ENCODE measurements at regions not wholly inside any gene's neighbourhood (a gene's known extent, or its start where the extent isn't known, plus 50 kb on each side); places are given as distances from the start of the nearest gene placed in this dataset.

- DNase-seq (ENCODE audit: low spot score), result no peak
- H3K27ac Mint-ChIP-seq, result no peak overlapping the region
- no peak overlapping the region for H3K4me3 Mint-ChIP-seq
- no peaks in the 10 kb centered on the region for H3K27me3 Mint-ChIP-seq (ENCODE audit: low read depth)
- H3K9me3 Mint-ChIP-seq, result peaks cover 11% of the 10 kb centered on the region
- H3K36me3 Mint-ChIP-seq (ENCODE audit: low read depth), result no peaks in the 10 kb centered on the region
- H3K4me1 Mint-ChIP-seq (ENCODE audit: low read depth), result no peaks in the 10 kb centered on the region
Observed at GRCh38 chr11:26204101-26204500, 127.8 kb upstream of the ANO3 start.

GRCh38 chr11:26204839-26205238, 127.1 kb upstream of the ANO3 start:
- H3K27ac Mint-ChIP-seq, result no peak overlapping the region
- no peak for DNase-seq (ENCODE audit: low spot score)
- H3K27me3 Mint-ChIP-seq (ENCODE audit: low read depth), result no peaks in the 10 kb centered on the region
- no peaks in the 10 kb centered on the region for H3K4me1 Mint-ChIP-seq (ENCODE audit: low read depth)
- H3K4me3 Mint-ChIP-seq, result no peak overlapping the region
- peaks cover 11% of the 10 kb centered on the region for H3K9me3 Mint-ChIP-seq
- no peaks in the 10 kb centered on the region for H3K36me3 Mint-ChIP-seq (ENCODE audit: low read depth)

- no peak for DNase-seq (ENCODE audit: low spot score)
Observed at GRCh38 chr11:26219183-26220117, 112.5 kb upstream of the ANO3 start.

GRCh38 chr11:26225646-26226045, 106.3 kb upstream of the ANO3 start:
- Mint-ChIP-seq H3K36me3 (ENCODE audit: low read depth) (no peaks in the 10 kb centered on the region), H3K9me3 (peaks cover 13% of the 10 kb centered on the region), H3K4me3 (no peak overlapping the region), H3K4me1 (ENCODE audit: low read depth) (no peaks in the 10 kb centered on the region), H3K27me3 (ENCODE audit: low read depth) (no peaks in the 10 kb centered on the region), H3K27ac (no peak overlapping the region)
- DNase-seq (ENCODE audit: low spot score), result no peak

More at GRCh38 chr11:26219183-26220117, 112.5 kb upstream of the ANO3 start:
- no peaks in the 10 kb centered on the region for H3K4me1 Mint-ChIP-seq (ENCODE audit: low read depth)
- H3K27me3 Mint-ChIP-seq (ENCODE audit: low read depth), result no peaks in the 10 kb centered on the region
- H3K9me3 Mint-ChIP-seq, result peaks cover 26% of the 10 kb centered on the region
- H3K27ac Mint-ChIP-seq, result no peak overlapping the region
- no peak overlapping the region for H3K4me3 Mint-ChIP-seq
- no peaks in the 10 kb centered on the region for H3K36me3 Mint-ChIP-seq (ENCODE audit: low read depth)

GRCh38 chr11:26227301-26227746, 104.6 kb upstream of the ANO3 start:
- H3K9me3 Mint-ChIP-seq, result no peaks in the 10 kb centered on the region
- H3K27me3 Mint-ChIP-seq (ENCODE audit: low read depth), result no peaks in the 10 kb centered on the region
- H3K4me1 Mint-ChIP-seq (ENCODE audit: low read depth), result no peaks in the 10 kb centered on the region
- no peak for DNase-seq (ENCODE audit: low spot score)
- no peak overlapping the region for H3K4me3 Mint-ChIP-seq
- no peak overlapping the region for H3K27ac Mint-ChIP-seq
- H3K36me3 Mint-ChIP-seq (ENCODE audit: low read depth), result no peaks in the 10 kb centered on the region

GRCh38 chr11:26227883-26228502, 103.9 kb upstream of the ANO3 start:
- Mint-ChIP-seq H3K27me3 (ENCODE audit: low read depth) (no peaks in the 10 kb centered on the region), H3K27ac (no peak overlapping the region), H3K36me3 (ENCODE audit: low read depth) (no peaks in the 10 kb centered on the region), H3K9me3 (no peaks in the 10 kb centered on the region), H3K4me3 (no peak overlapping the region), H3K4me1 (ENCODE audit: low read depth) (no peaks in the 10 kb centered on the region)
- DNase-seq (ENCODE audit: low spot score), result no peak

- DNase-seq (ENCODE audit: low spot score), result no peak
- H3K9me3 Mint-ChIP-seq, result peaks cover 3% of the 10 kb centered on the region
- no peak overlapping the region for H3K27ac Mint-ChIP-seq
Observed at GRCh38 chr11:26228778-26229177, 103.2 kb upstream of the ANO3 start.

GRCh38 chr11:26229257-26229656, 102.7 kb upstream of the ANO3 start:
- DNase-seq (ENCODE audit: low spot score), result no peak
- no peaks in the 10 kb centered on the region for H3K36me3 Mint-ChIP-seq (ENCODE audit: low read depth)
- peaks cover 4% of the 10 kb centered on the region for H3K9me3 Mint-ChIP-seq
- H3K4me3 Mint-ChIP-seq, result no peak overlapping the region
- no peaks in the 10 kb centered on the region for H3K27me3 Mint-ChIP-seq (ENCODE audit: low read depth)
- no peak overlapping the region for H3K27ac Mint-ChIP-seq
- H3K4me1 Mint-ChIP-seq (ENCODE audit: low read depth), result no peaks in the 10 kb centered on the region

More at GRCh38 chr11:26228778-26229177, 103.2 kb upstream of the ANO3 start:
- Mint-ChIP-seq H3K4me1 (ENCODE audit: low read depth) (no peaks in the 10 kb centered on the region), H3K36me3 (ENCODE audit: low read depth) (no peaks in the 10 kb centered on the region), H3K4me3 (no peak overlapping the region), H3K27me3 (ENCODE audit: low read depth) (no peaks in the 10 kb centered on the region)

GRCh38 chr11:26229981-26230380, 101.9 kb upstream of the ANO3 start:
- no peaks in the 10 kb centered on the region for H3K27me3 Mint-ChIP-seq (ENCODE audit: low read depth)
- DNase-seq (ENCODE audit: low spot score), result no peak
- no peak overlapping the region for H3K27ac Mint-ChIP-seq
- no peaks in the 10 kb centered on the region for H3K4me1 Mint-ChIP-seq (ENCODE audit: low read depth)
- no peak overlapping the region for H3K4me3 Mint-ChIP-seq
- H3K36me3 Mint-ChIP-seq (ENCODE audit: low read depth), result no peaks in the 10 kb centered on the region
- peaks cover 4% of the 10 kb centered on the region for H3K9me3 Mint-ChIP-seq

GRCh38 chr11:26231252-26231661, 100.7 kb upstream of the ANO3 start:
- H3K27ac Mint-ChIP-seq, result no peak overlapping the region
- H3K4me1 Mint-ChIP-seq (ENCODE audit: low read depth), result no peaks in the 10 kb centered on the region

GRCh38 chr11:26234451-26234850, 97.5 kb upstream of the ANO3 start:
- Mint-ChIP-seq H3K9me3 (peaks cover 4% of the 10 kb centered on the region), H3K4me1 (ENCODE audit: low read depth) (no peaks in the 10 kb centered on the region), H3K27me3 (ENCODE audit: low read depth) (no peaks in the 10 kb centered on the region), H3K4me3 (no peak overlapping the region), H3K27ac (no peak overlapping the region), H3K36me3 (ENCODE audit: low read depth) (no peaks in the 10 kb centered on the region)
- no peak for DNase-seq (ENCODE audit: low spot score)

More at GRCh38 chr11:26231252-26231661, 100.7 kb upstream of the ANO3 start:
- Mint-ChIP-seq H3K36me3 (ENCODE audit: low read depth) (no peaks in the 10 kb centered on the region), H3K27me3 (ENCODE audit: low read depth) (no peaks in the 10 kb centered on the region), H3K9me3 (peaks cover 4% of the 10 kb centered on the region), H3K4me3 (no peak overlapping the region)
- no peak for DNase-seq (ENCODE audit: low spot score)

GRCh38 chr11:26243426-26243825, 88.5 kb upstream of the ANO3 start:
- DNase-seq (ENCODE audit: low spot score), result no peak
- no peaks in the 10 kb centered on the region for H3K36me3 Mint-ChIP-seq (ENCODE audit: low read depth)
- no peaks in the 10 kb centered on the region for H3K4me1 Mint-ChIP-seq (ENCODE audit: low read depth)
- no peak overlapping the region for H3K27ac Mint-ChIP-seq
- H3K4me3 Mint-ChIP-seq, result no peak overlapping the region
- H3K27me3 Mint-ChIP-seq (ENCODE audit: low read depth), result no peaks in the 10 kb centered on the region
- no peaks in the 10 kb centered on the region for H3K9me3 Mint-ChIP-seq

GRCh38 chr11:26244207-26244606, 87.7 kb upstream of the ANO3 start:
- no peaks in the 10 kb centered on the region for H3K4me1 Mint-ChIP-seq (ENCODE audit: low read depth)
- no peak overlapping the region for H3K4me3 Mint-ChIP-seq
- no peak overlapping the region for H3K27ac Mint-ChIP-seq
- no peaks in the 10 kb centered on the region for H3K9me3 Mint-ChIP-seq
- no peaks in the 10 kb centered on the region for H3K36me3 Mint-ChIP-seq (ENCODE audit: low read depth)
- H3K27me3 Mint-ChIP-seq (ENCODE audit: low read depth), result no peaks in the 10 kb centered on the region
- DNase-seq (ENCODE audit: low spot score), result no peak

- DNase-seq (ENCODE audit: low spot score), result no peak
- no peaks in the 10 kb centered on the region for H3K27me3 Mint-ChIP-seq (ENCODE audit: low read depth)
- no peak overlapping the region for H3K27ac Mint-ChIP-seq
- no peak overlapping the region for H3K4me3 Mint-ChIP-seq
- H3K4me1 Mint-ChIP-seq (ENCODE audit: low read depth), result no peaks in the 10 kb centered on the region
- no peaks in the 10 kb centered on the region for H3K9me3 Mint-ChIP-seq
- H3K36me3 Mint-ChIP-seq (ENCODE audit: low read depth), result no peaks in the 10 kb centered on the region
Observed at GRCh38 chr11:26245046-26245445, 86.9 kb upstream of the ANO3 start.
